HG03457 (cell line): ENCODE measurements at regions not wholly inside any gene's neighbourhood (a gene's known extent, or its start where the extent isn't known, plus 50 kb on each side); places are given as distances from the start of the nearest gene placed in this dataset.

ENCODE experiments used
- ATAC-seq: cut with Tn5 transposase; IDR thresholded peaks from one replicate; pipeline ENCODE4 v1.9.1; 2021; ENCODE audit warnings: moderate number of reproducible peaks; ENCODE audit not compliant: unreplicated experiment

GRCh38 chr2:105652014-105652796 lies 92.5 kb upstream of the NCK2 start:
- ATAC-seq: no peak

- no peak for ATAC-seq
These were observed 95.2 kb upstream of the NCK2 start for GRCh38 chr2:105649534-105649933.

GRCh38 chr2:105647731-105648130 lies 97.0 kb upstream of the NCK2 start:
- ATAC-seq: no peak

- no peak for ATAC-seq
These were observed 98.0 kb upstream of the NCK2 start for GRCh38 chr2:105646774-105647076.

GRCh38 chr2:105645938-105646773 lies 98.6 kb upstream of the NCK2 start:
- ATAC-seq: no peak

GRCh38 chr2:105645031-105645937 lies 99.4 kb upstream of the NCK2 start:
- no peak for ATAC-seq

GRCh38 chr2:105644174-105644980 lies 100.3 kb upstream of the NCK2 start:
- no peak for ATAC-seq

- ATAC-seq: no peak
These were observed 101.1 kb upstream of the NCK2 start for GRCh38 chr2:105643405-105644173.

- ATAC-seq: no peak
These were observed 103.3 kb upstream of the NCK2 start for GRCh38 chr2:105641389-105641811.

- no peak for ATAC-seq
These were observed 104.5 kb upstream of the NCK2 start for GRCh38 chr2:105640246-105640645.

- ATAC-seq: no peak
These were observed 108.5 kb upstream of the NCK2 start for GRCh38 chr2:105636109-105636740.

- no peak for ATAC-seq
These were observed 109.1 kb upstream of the NCK2 start for GRCh38 chr2:105635564-105635963.

- no peak for ATAC-seq
These were observed 110.5 kb upstream of the NCK2 start for GRCh38 chr2:105634198-105634597.

- ATAC-seq: no peak
These were observed 112.8 kb upstream of the NCK2 start for GRCh38 chr2:105631922-105632321.

GRCh38 chr2:105631011-105631410 lies 113.7 kb upstream of the NCK2 start:
- ATAC-seq: no peak

GRCh38 chr2:105629634-105630033 lies 115.1 kb upstream of the NCK2 start:
- ATAC-seq: no peak

GRCh38 chr2:105627534-105627933 lies 117.2 kb upstream of the NCK2 start:
- ATAC-seq: no peak

- no peak for ATAC-seq
These were observed 117.8 kb upstream of the NCK2 start for GRCh38 chr2:105626966-105627340.

- no peak for ATAC-seq
These were observed 118.3 kb upstream of the NCK2 start for GRCh38 chr2:105626212-105626965.
